ENCODE measurements at regions not wholly inside any gene's neighbourhood (a gene's known extent, or its start where the extent isn't known, plus 50 kb on each side); places are given as distances from the start of the nearest gene placed in this dataset.

GRCh38 chr13:22690756-22691155 is 490.0 kb upstream of the SGCG start:
- no peak overlapping the region for H2AFZ ChIP-seq (ENCODE audit: low read length)
- no peaks in the 10 kb centered on the region for H4K20me1 ChIP-seq (replicated peaks in 1 of 2; ENCODE audit: control insufficient read depth in 1 of 2, insufficient read depth in 2 of 2, low read length in 2 of 2)
- H3K4me3 ChIP-seq (ENCODE audit: extremely low read depth in 1 of 4, insufficient read depth in 2 of 4, low read depth in 3 of 4, low read length in 4 of 4) = no peak overlapping the region
- CTCF ChIA-PET (ENCODE audit: partially characterized antibody) = interaction anchor here (1.4 kb wide), 1 partner anchor 10 kb away, joined by 3 read pairs; no protein-coding TSS in a partner anchor
- H3K9me3 ChIP-seq (ENCODE audit: insufficient read depth in 2 of 2, low read depth in 1 of 2, low read length in 1 of 2) = peaks cover 6 to 15% of the 10 kb centered on the region in 2 experiments; a peak in 3 of 4 replicates
- H3K79me2 ChIP-seq (ENCODE audit: control insufficient read depth in 1 of 2, insufficient read depth in 2 of 2, low read length in 2 of 2) = no peaks in the 10 kb centered on the region
- H4K5ac ChIP-seq (ENCODE audit: insufficient read length, low read depth, low read length) = no peak overlapping the region
- H3K23me2 ChIP-seq (ENCODE audit: low read depth, low read length) = no peaks in the 10 kb centered on the region
- no peak overlapping the region for H2BK120ac ChIP-seq (replicated peaks; ENCODE audit: low read depth, low read length)
- no peak for FAIRE-seq
- H3K4me1 ChIP-seq (replicated peaks in 1 of 4; ENCODE audit: control insufficient read depth in 3 of 4, insufficient read depth in 4 of 4, low read length in 3 of 4) = no peaks in the 10 kb centered on the region
- H3K9ac ChIP-seq (replicated peaks in 1 of 4; ENCODE audit: extremely low read depth in 1 of 4, low read depth in 3 of 4, low read length in 3 of 4) = no peak overlapping the region
- no peak overlapping the region for H3K56ac ChIP-seq (replicated peaks; ENCODE audit: insufficient read length, low read depth, low read length)
- no peak overlapping the region for H4K91ac ChIP-seq (replicated peaks; ENCODE audit: insufficient read length, low read length)
- H3K79me1 ChIP-seq (ENCODE audit: low read depth, low read length) = no peaks in the 10 kb centered on the region
- no peak overlapping the region for H2BK12ac ChIP-seq (ENCODE audit: low read depth, low read length)
- H3K18ac ChIP-seq (ENCODE audit: extremely low read depth, low read length) = no peak overlapping the region
- H3K36me3 ChIP-seq (ENCODE audit: control insufficient read depth in 2 of 4, insufficient read depth in 4 of 4, low read length in 3 of 4) = no peaks in the 10 kb centered on the region
- H3K23ac ChIP-seq (ENCODE audit: insufficient read length) = no peak overlapping the region
- no peak overlapping the region for H2BK15ac ChIP-seq (ENCODE audit: low read length)
- H2BK20ac ChIP-seq (ENCODE audit: low read length) = no peak overlapping the region
- POLR2A ChIA-PET (ENCODE audit: partially characterized antibody) = no interaction called here
- H3K14ac ChIP-seq (ENCODE audit: insufficient read length) = no peak overlapping the region
- no peak overlapping the region for H2BK5ac ChIP-seq (ENCODE audit: low read depth, low read length)
- H3K27me3 ChIP-seq (replicated peaks in 1 of 4; ENCODE audit: control insufficient read depth in 3 of 4, extremely low read depth in 1 of 4, insufficient read depth in 3 of 4, low read length in 3 of 4) = no peaks in the 10 kb centered on the region
- no peak overlapping the region for H2AK5ac ChIP-seq (ENCODE audit: low read depth, low read length)
- H3K27ac ChIP-seq (ENCODE audit: low read depth, low read length) = no peak overlapping the region
- DNase-seq (ENCODE audit: low read depth in 1 of 2, low spot score in 2 of 2) = no peak
- H4K8ac ChIP-seq (ENCODE audit: extremely low read depth, insufficient read depth, low read length) = no peak overlapping the region
- H3K4me2 ChIP-seq (ENCODE audit: insufficient read depth in 1 of 2, low read depth in 2 of 2, low read length in 2 of 2) = no peak overlapping the region
- 95% methylated on average over 8 of the region's 8 CpGs; no CpG with 5 or more reads in 1 of the 2 experiments for WGBS, 2 experiments (ENCODE audit: extremely low coverage in 1 of 2, insufficient coverage in 1 of 2, insufficient read length in 1 of 2, insufficient replicate concordance in 2 of 2, low coverage in 1 of 2, low lambda C conversion rate in 2 of 2, missing lambda C conversion rate in 1 of 2)
- no peak overlapping the region for H3K4ac ChIP-seq (replicated peaks; ENCODE audit: insufficient read length, low read depth, low read length)
- TF ChIP-seq CREB1 (IDR thresholded peaks at IDR 0.05) (no peak), E2F6 (IDR thresholded peaks at IDR 0.05) (no peak), JUND (IDR thresholded peaks at IDR 0.05; ENCODE audit: low read length) (no peak), GABPA (IDR thresholded peaks at IDR 0.05; ENCODE audit: borderline replicate concordance, insufficient read depth, low read length) (no peak), SP4 (IDR thresholded peaks at IDR 0.05; ENCODE audit: low read length) (no peak)
